GM23338 (cell line): ENCODE measurements at regions not wholly inside any gene's neighbourhood (a gene's known extent, or its start where the extent isn't known, plus 50 kb on each side); places are given as distances from the start of the nearest gene placed in this dataset.

Experiments used
- ATAC-seq: fragments of 200-7000 bp; cut with Tn5 transposase; 3 replicates; pipeline ENCODE4 v1.9.1; 2020
- DNase-seq: peaks from one replicate; pipeline ENCODE4 v3.0.0-alpha.2; 2015; ENCODE audit warnings: low spot score
- H2AFZ ChIP-seq: fragments of 200-600 bp; sonication (generic); 2 replicates; pipeline ENCODE4 v1.8.0; 2016; ENCODE audit warnings: antibody characterized with exemption, mild to moderate bottlenecking, moderate library complexity
- H3F3A ChIP-seq: fragments of 200-600 bp; sonication (generic); replicated peaks from 2 replicates; pipeline ENCODE4 v1.8.0; 2017; ENCODE audit warnings: antibody characterized with exemption, mixed run types, low read depth
- H3K27ac ChIP-seq: fragments of 200-600 bp; sonication (generic); 2 replicates; pipeline ENCODE4 v1.6.1; 2016; ENCODE audit warnings: low read depth
- H3K27me3 ChIP-seq: fragments of 200-600 bp; sonication (generic); 2 replicates; pipeline ENCODE4 v1.8.0; 2016; ENCODE audit warnings: mild to moderate bottlenecking, mixed run types, moderate library complexity; ENCODE audit not compliant: insufficient read depth
- H3K36me3 ChIP-seq: fragments of 200-600 bp; sonication (generic); 2 replicates; pipeline ENCODE4 v1.8.0; 2016; ENCODE audit warnings: mild to moderate bottlenecking; ENCODE audit not compliant: insufficient read depth
- H3K4me1 ChIP-seq: fragments of 200-600 bp; sonication (generic); 2 replicates; pipeline ENCODE4 v1.8.0; 2016; ENCODE audit warnings: mild to moderate bottlenecking, moderate library complexity; ENCODE audit not compliant: insufficient read depth
- H3K4me2 ChIP-seq: fragments of 200-600 bp; sonication (generic); 2 replicates; pipeline ENCODE4 v1.7.1; 2017; ENCODE audit warnings: mixed run types
- H3K4me3 ChIP-seq: fragments of 200-600 bp; sonication (generic); 2 replicates; pipeline ENCODE4 v1.6.1; 2016; ENCODE audit warnings: mixed run types
- H3K79me2 ChIP-seq: fragments of 200-600 bp; sonication (generic); replicated peaks from 2 replicates; pipeline ENCODE4 v1.8.0; 2017; ENCODE audit warnings: mild to moderate bottlenecking; ENCODE audit not compliant: insufficient read depth
- H3K9me2 ChIP-seq: fragments of 200-600 bp; sonication (generic); 2 replicates; pipeline ENCODE4 v1.8.0; 2017; ENCODE audit not compliant: insufficient read depth
- H4K20me1 ChIP-seq: fragments of 200-600 bp; sonication (generic); replicated peaks from 2 replicates; pipeline ENCODE4 v1.8.0; 2017; ENCODE audit warnings: mild to moderate bottlenecking; ENCODE audit not compliant: insufficient read depth
- H3K27ac Mint-ChIP-seq: 2 replicates; pipeline ENCODE4 v1.8.0; 2020; ENCODE audit warnings: inconsistent platforms, mild to moderate bottlenecking, moderate library complexity, mixed read lengths
- H3K27me3 Mint-ChIP-seq: 3 replicates; pipeline ENCODE4 v1.8.0; 2022; ENCODE audit warnings: low read depth, mild to moderate bottlenecking, moderate library complexity, mixed read lengths, inconsistent platforms; ENCODE audit not compliant: insufficient read depth, poor library complexity
- H3K36me3 Mint-ChIP-seq: 3 replicates; pipeline ENCODE4 v1.8.0; 2021; ENCODE audit warnings: low read depth, mild to moderate bottlenecking, inconsistent platforms, moderate library complexity, mixed read lengths
- H3K4me1 Mint-ChIP-seq: 3 replicates; pipeline ENCODE4 v1.8.0; 2020; ENCODE audit warnings: mild to moderate bottlenecking, inconsistent platforms, mixed read lengths
- H3K4me3 Mint-ChIP-seq: 3 replicates; pipeline ENCODE4 v1.8.0; 2021; ENCODE audit warnings: moderate library complexity, mild to moderate bottlenecking, inconsistent platforms, mixed read lengths
- H3K9me3 Mint-ChIP-seq: 3 replicates; pipeline ENCODE4 v1.8.0; 2020; ENCODE audit warnings: moderate library complexity, mild to moderate bottlenecking, inconsistent platforms, mixed read lengths
- CREB1 ChIP-seq: fragments of 250-450 bp; sonication (Bioruptor Pico); IDR thresholded peaks from 2 replicates; pipeline ENCODE4 v1.5.0; 2020; ENCODE audit warnings: low read depth, mild to moderate bottlenecking, moderate library complexity
- ETS1 ChIP-seq: IDR thresholded peaks from 2 replicates; pipeline ENCODE4 v1.6.1; 2016; ENCODE audit warnings: antibody characterized with exemption
- EZH2 ChIP-seq: fragments of 200-600 bp; sonication (generic); IDR thresholded peaks from one replicate; pipeline ENCODE4 v1.8.0; 2017; ENCODE audit warnings: antibody characterized with exemption, mild to moderate bottlenecking, low read depth; ENCODE audit not compliant: unreplicated experiment
- EZH2phosphoT487 ChIP-seq: fragments of 200-600 bp; sonication (generic); IDR thresholded peaks from one replicate; pipeline ENCODE4 v1.8.1; 2018; ENCODE audit warnings: antibody characterized with exemption; ENCODE audit not compliant: unreplicated experiment
- JUNB ChIP-seq: IDR thresholded peaks from one replicate; pipeline ENCODE4 v1.6.1; 2016; ENCODE audit warnings: antibody characterized with exemption; ENCODE audit not compliant: unreplicated experiment
- NANOG ChIP-seq: IDR thresholded peaks from 2 replicates; pipeline ENCODE4 v1.6.1; 2016; ENCODE audit warnings: antibody characterized with exemption, borderline replicate concordance
- POLR2AphosphoS5 ChIP-seq: IDR thresholded peaks from 2 replicates; pipeline ENCODE4 v1.6.1; 2016; ENCODE audit warnings: antibody characterized with exemption, low read depth
- STAT1 ChIP-seq: IDR thresholded peaks from one replicate; pipeline ENCODE4 v1.6.1; 2016; ENCODE audit warnings: antibody characterized with exemption; ENCODE audit not compliant: unreplicated experiment
- ZNF114 ChIP-seq: fragments of 250-450 bp; sonication (Bioruptor Pico); IDR thresholded peaks from 2 replicates; pipeline ENCODE4 v1.5.0; 2020; ENCODE audit warnings: mild to moderate bottlenecking, moderate library complexity
- ZNF331 ChIP-seq: fragments of 250-450 bp; sonication (Bioruptor Pico); IDR thresholded peaks from 2 replicates; pipeline ENCODE4 v1.5.0; 2020; ENCODE audit warnings: low read depth, mild to moderate bottlenecking, moderate library complexity
- TF ChIP-seq, protein P1 (sequence below): fragments of 250-450 bp; sonication (Bioruptor Pico); IDR thresholded peaks from 2 replicates; pipeline ENCODE4 v1.5.0; 2020; ENCODE audit warnings: mild to moderate bottlenecking, moderate library complexity
- TF ChIP-seq, protein P2 (sequence below): IDR thresholded peaks from one replicate; pipeline ENCODE4 v1.6.1; 2018; ENCODE audit warnings: antibody characterized with exemption; ENCODE audit not compliant: unreplicated experiment
- TF ChIP-seq, protein P3 (sequence below), 2 experiments: fragments of 200-600 bp in 1 of 2; sonication (generic) in 1 of 2; conservative IDR thresholded peaks; 2 replicates each; pipeline versions ENCODE4 v1.5.1 to v1.6.1; 2016 to 2017; ENCODE audit warnings: antibody characterized with exemption in 2 of 2, low read depth in 2 of 2, mild to moderate bottlenecking in 2 of 2, moderate library complexity in 1 of 2

DNA sequence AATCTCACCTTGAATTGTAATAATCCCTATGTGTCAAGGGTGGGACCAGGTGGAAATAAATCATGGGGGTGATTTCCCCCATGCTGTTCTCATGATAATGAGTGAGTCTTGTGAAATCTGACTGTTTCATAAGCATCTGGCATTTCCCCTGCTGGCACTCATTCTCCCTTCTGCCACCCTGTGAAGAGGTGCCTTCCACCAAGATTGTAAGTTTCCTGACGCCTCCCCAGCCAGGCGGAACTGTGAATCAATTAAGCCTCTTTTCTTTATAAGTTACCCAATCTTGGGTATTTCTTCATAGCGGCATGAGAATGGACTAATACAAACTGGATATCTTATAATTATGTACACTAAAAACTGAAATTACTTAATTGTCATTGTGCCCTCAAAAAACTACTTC lies 189.2 kb upstream of the API5 start (continued):
- TF ChIP-seq, protein P1, sequence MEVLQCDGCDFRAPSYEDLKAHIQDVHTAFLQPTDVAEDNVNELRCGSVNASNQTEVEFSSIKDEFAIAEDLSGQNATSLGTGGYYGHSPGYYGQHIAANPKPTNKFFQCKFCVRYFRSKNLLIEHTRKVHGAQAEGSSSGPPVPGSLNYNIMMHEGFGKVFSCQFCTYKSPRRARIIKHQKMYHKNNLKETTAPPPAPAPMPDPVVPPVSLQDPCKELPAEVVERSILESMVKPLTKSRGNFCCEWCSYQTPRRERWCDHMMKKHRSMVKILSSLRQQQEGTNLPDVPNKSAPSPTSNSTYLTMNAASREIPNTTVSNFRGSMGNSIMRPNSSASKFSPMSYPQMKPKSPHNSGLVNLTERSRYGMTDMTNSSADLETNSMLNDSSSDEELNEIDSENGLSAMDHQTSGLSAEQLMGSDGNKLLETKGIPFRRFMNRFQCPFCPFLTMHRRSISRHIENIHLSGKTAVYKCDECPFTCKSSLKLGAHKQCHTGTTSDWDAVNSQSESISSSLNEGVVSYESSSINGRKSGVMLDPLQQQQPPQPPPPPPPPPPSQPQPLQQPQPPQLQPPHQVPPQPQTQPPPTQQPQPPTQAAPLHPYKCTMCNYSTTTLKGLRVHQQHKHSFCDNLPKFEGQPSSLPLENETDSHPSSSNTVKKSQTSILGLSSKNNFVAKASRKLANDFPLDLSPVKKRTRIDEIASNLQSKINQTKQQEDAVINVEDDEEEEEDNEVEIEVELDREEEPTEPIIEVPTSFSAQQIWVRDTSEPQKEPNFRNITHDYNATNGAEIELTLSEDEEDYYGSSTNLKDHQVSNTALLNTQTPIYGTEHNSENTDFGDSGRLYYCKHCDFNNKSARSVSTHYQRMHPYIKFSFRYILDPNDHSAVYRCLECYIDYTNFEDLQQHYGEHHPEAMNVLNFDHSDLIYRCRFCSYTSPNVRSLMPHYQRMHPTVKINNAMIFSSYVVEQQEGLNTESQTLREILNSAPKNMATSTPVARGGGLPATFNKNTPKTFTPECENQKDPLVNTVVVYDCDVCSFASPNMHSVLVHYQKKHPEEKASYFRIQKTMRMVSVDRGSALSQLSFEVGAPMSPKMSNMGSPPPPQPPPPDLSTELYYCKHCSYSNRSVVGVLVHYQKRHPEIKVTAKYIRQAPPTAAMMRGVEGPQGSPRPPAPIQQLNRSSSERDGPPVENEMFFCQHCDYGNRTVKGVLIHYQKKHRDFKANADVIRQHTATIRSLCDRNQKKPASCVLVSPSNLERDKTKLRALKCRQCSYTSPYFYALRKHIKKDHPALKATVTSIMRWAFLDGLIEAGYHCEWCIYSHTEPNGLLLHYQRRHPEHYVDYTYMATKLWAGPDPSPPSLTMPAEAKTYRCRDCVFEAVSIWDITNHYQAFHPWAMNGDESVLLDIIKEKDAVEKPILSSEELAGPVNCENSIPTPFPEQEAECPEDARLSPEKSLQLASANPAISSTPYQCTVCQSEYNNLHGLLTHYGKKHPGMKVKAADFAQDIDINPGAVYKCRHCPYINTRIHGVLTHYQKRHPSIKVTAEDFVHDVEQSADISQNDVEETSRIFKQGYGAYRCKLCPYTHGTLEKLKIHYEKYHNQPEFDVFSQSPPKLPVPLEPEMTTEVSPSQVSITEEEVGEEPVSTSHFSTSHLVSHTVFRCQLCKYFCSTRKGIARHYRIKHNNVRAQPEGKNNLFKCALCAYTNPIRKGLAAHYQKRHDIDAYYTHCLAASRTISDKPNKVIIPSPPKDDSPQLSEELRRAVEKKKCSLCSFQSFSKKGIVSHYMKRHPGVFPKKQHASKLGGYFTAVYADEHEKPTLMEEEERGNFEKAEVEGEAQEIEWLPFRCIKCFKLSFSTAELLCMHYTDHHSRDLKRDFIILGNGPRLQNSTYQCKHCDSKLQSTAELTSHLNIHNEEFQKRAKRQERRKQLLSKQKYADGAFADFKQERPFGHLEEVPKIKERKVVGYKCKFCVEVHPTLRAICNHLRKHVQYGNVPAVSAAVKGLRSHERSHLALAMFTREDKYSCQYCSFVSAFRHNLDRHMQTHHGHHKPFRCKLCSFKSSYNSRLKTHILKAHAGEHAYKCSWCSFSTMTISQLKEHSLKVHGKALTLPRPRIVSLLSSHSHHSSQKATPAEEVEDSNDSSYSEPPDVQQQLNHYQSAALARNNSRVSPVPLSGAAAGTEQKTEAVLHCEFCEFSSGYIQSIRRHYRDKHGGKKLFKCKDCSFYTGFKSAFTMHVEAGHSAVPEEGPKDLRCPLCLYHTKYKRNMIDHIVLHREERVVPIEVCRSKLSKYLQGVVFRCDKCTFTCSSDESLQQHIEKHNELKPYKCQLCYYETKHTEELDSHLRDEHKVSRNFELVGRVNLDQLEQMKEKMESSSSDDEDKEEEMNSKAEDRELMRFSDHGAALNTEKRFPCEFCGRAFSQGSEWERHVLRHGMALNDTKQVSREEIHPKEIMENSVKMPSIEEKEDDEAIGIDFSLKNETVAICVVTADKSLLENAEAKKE (CRISPR knock-in tag), result no peak
- TF ChIP-seq ZNF331 (CRISPR knock-in tag) (no peak), ZNF114 (CRISPR knock-in tag) (no peak), NANOG (no peak)

DNA sequence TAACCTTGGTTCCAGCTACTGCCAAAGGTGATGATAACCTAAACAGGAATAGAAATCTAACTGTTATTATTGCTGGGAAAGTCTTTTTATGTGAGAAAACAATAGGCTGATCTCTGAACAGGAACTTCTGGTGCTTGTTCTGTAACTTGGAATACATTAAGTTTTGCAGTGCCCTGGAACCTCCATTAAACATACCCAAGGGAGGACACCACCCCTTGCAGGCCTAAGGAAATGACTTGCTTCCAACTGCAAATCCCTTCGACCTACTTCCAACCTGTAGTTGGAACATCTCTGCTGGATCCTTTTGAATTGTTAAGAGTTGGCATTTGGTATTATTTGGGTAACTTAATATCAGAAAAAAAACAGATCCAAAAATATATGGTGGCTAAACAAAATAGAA lies 188.4 kb upstream of the API5 start:
- DNase-seq, result no peak
- H3K9me2 ChIP-seq, result no peaks in the 10 kb centered on the region
- no peaks in the 10 kb centered on the region for H3F3A ChIP-seq
- H3K36me3 ChIP-seq, result no peaks in the 10 kb centered on the region
- no peak overlapping the region for H3K4me3 Mint-ChIP-seq
- H3K27ac Mint-ChIP-seq, result no peak overlapping the region
- no peak overlapping the region for H3K4me3 ChIP-seq
- H3K4me1 ChIP-seq, result no peaks in the 10 kb centered on the region
- ATAC-seq, result no peak
- H4K20me1 ChIP-seq, result no peaks in the 10 kb centered on the region
- no peaks in the 10 kb centered on the region for H3K79me2 ChIP-seq
- no peak overlapping the region for H2AFZ ChIP-seq
- no peaks in the 10 kb centered on the region for H3K4me1 Mint-ChIP-seq
- H3K27ac ChIP-seq, result no peak overlapping the region
- peaks cover 92% of the 10 kb centered on the region for H3K9me3 Mint-ChIP-seq
- peaks cover 4% of the 10 kb centered on the region; the same call in 2 of the 3 replicates for H3K36me3 Mint-ChIP-seq
- H3K27me3 ChIP-seq, result no peaks in the 10 kb centered on the region
- no peak overlapping the region for H3K4me2 ChIP-seq
- H3K27me3 Mint-ChIP-seq, result no peaks in the 10 kb centered on the region
- TF ChIP-seq ETS1 (no peak), ZNF331 (CRISPR knock-in tag) (no peak), NANOG (no peak), CREB1 (CRISPR knock-in tag) (no peak), EZH2phosphoT487 (no peak), EZH2 (no peak), POLR2AphosphoS5 (no peak), STAT1 (no peak), JUNB (no peak)
- TF ChIP-seq, protein P2, sequence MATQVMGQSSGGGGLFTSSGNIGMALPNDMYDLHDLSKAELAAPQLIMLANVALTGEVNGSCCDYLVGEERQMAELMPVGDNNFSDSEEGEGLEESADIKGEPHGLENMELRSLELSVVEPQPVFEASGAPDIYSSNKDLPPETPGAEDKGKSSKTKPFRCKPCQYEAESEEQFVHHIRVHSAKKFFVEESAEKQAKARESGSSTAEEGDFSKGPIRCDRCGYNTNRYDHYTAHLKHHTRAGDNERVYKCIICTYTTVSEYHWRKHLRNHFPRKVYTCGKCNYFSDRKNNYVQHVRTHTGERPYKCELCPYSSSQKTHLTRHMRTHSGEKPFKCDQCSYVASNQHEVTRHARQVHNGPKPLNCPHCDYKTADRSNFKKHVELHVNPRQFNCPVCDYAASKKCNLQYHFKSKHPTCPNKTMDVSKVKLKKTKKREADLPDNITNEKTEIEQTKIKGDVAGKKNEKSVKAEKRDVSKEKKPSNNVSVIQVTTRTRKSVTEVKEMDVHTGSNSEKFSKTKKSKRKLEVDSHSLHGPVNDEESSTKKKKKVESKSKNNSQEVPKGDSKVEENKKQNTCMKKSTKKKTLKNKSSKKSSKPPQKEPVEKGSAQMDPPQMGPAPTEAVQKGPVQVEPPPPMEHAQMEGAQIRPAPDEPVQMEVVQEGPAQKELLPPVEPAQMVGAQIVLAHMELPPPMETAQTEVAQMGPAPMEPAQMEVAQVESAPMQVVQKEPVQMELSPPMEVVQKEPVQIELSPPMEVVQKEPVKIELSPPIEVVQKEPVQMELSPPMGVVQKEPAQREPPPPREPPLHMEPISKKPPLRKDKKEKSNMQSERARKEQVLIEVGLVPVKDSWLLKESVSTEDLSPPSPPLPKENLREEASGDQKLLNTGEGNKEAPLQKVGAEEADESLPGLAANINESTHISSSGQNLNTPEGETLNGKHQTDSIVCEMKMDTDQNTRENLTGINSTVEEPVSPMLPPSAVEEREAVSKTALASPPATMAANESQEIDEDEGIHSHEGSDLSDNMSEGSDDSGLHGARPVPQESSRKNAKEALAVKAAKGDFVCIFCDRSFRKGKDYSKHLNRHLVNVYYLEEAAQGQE, result no peak
- TF ChIP-seq, protein P3, sequence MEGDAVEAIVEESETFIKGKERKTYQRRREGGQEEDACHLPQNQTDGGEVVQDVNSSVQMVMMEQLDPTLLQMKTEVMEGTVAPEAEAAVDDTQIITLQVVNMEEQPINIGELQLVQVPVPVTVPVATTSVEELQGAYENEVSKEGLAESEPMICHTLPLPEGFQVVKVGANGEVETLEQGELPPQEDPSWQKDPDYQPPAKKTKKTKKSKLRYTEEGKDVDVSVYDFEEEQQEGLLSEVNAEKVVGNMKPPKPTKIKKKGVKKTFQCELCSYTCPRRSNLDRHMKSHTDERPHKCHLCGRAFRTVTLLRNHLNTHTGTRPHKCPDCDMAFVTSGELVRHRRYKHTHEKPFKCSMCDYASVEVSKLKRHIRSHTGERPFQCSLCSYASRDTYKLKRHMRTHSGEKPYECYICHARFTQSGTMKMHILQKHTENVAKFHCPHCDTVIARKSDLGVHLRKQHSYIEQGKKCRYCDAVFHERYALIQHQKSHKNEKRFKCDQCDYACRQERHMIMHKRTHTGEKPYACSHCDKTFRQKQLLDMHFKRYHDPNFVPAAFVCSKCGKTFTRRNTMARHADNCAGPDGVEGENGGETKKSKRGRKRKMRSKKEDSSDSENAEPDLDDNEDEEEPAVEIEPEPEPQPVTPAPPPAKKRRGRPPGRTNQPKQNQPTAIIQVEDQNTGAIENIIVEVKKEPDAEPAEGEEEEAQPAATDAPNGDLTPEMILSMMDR (conservative IDR thresholded peaks at IDR 0.05; ENCODE audit: low read depth in 2 of 2), result no peak
